ENCODE measurements at regions not wholly inside any gene's neighbourhood (a gene's known extent, or its start where the extent isn't known, plus 50 kb on each side); places are given as distances from the start of the nearest gene placed in this dataset.

DNA sequence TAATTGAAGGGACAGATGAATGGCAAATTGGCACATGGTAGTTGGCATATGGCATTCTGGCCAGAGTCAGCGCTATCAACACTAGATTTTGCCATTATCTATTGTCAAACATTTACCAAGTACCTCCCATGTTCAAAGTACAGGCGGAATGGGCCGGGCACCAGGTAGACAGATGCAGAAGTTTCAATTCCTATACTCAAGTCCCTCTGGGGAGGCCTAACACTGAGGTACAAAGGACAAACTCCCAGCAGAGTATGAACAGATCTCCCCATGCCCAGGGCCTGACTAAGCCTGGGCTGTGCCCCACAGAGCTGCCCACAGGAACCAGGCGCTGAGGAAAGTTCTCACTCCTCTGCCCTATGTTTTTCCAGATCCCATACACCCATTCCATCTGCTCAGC is 257.5 kb upstream of the KLHL29 start:
- ChIA-PET CTCF (no interaction called here), POLR2A (ENCODE audit: unreplicated experiment) (no interaction called here)
- Histone ChIP-seq H3K79me1 (ENCODE audit: low read depth in 1 of 2, low read length in 2 of 2) (no peaks in the 10 kb centered on the region), H4K8ac (ENCODE audit: low read depth in 2 of 2, low read length in 2 of 2) (no peak overlapping the region), H3K23ac (ENCODE audit: low read depth, low read length) (no peak overlapping the region), H3K36me3 (ENCODE audit: control insufficient read depth, insufficient read depth, low read length) (no peaks in the 10 kb centered on the region), H2BK20ac (ENCODE audit: low read depth, low read length) (no peak overlapping the region), H2BK5ac (ENCODE audit: low read depth, low read length, poor library complexity, severe bottlenecking) (no peak overlapping the region), H3K27ac (ENCODE audit: insufficient read depth, low read length) (no peak overlapping the region), H3K4me2 (ENCODE audit: low read depth, low read length) (no peak overlapping the region), H3K18ac (ENCODE audit: low read depth, low read length) (no peak overlapping the region), H3K9me3 (ENCODE audit: control insufficient read depth, insufficient read depth, low read length) (peaks cover 14% of the 10 kb centered on the region; the same call in 1 of the 2 replicates), H3K9ac (ENCODE audit: low read depth, low read length) (no peak overlapping the region), H3K4me1 (ENCODE audit: control insufficient read depth, insufficient read depth, low read length) (no peaks in the 10 kb centered on the region), H2BK15ac (ENCODE audit: low read depth, low read length) (no peak overlapping the region), H4K5ac (ENCODE audit: low read depth, low read length) (no peak overlapping the region), H2AFZ (replicated peaks; ENCODE audit: low read length, poor library complexity) (no peak overlapping the region), H3K14ac (replicated peaks; ENCODE audit: low read depth, low read length) (no peak overlapping the region), H3K56ac (ENCODE audit: extremely low read depth, insufficient read depth, low read length) (no peak overlapping the region), H3K27me3 (ENCODE audit: control insufficient read depth, insufficient read depth, low read length) (no peaks in the 10 kb centered on the region), H3K9me1 (ENCODE audit: insufficient read depth, low read length) (no peaks in the 10 kb centered on the region), H2BK120ac (ENCODE audit: low read depth, low read length) (no peak overlapping the region), H4K20me1 (ENCODE audit: insufficient read depth, low read length) (no peaks in the 10 kb centered on the region), H2AK9ac (replicated peaks; ENCODE audit: low read depth, low read length, poor library complexity) (no peak overlapping the region), H3K4me3 (ENCODE audit: insufficient read depth, low read depth, low read length) (no peak overlapping the region), H4K91ac (ENCODE audit: insufficient read depth, low read depth, low read length) (no peak overlapping the region), H3K4ac (ENCODE audit: low read depth, low read length) (no peak overlapping the region), H2AK5ac (ENCODE audit: low read depth, low read length) (no peak overlapping the region)
- no peak for ATAC-seq (ENCODE audit: low read depth)
- no peak for TF ChIP-seq RFX5 (IDR thresholded peaks at IDR 0.05; ENCODE audit: low read depth, low read length)
- TF ChIP-seq MAZ (IDR thresholded peaks at IDR 0.05; ENCODE audit: borderline replicate concordance, low read depth, low read length) = no peak
- no peak for TF ChIP-seq BHLHE40 (IDR thresholded peaks at IDR 0.05; ENCODE audit: low read depth, low read length)
- no peak for TF ChIP-seq CHD1 (IDR thresholded peaks at IDR 0.05; ENCODE audit: low read depth, low read length)
- TF ChIP-seq RCOR1 (IDR thresholded peaks at IDR 0.05; ENCODE audit: insufficient replicate concordance, low read length) = no peak
- no peak for TF ChIP-seq MAFK (IDR thresholded peaks at IDR 0.05; ENCODE audit: low read depth, low read length)
- TF ChIP-seq RAD21 (IDR thresholded peaks at IDR 0.05; ENCODE audit: low read length) = no peak
- WGBS, 2 experiments (ENCODE audit: extremely low coverage in 2 of 2, insufficient read length in 1 of 2) = 33% methylated on average over 2 of the region's 4 CpGs; no CpG with 5 or more reads in 1 of the 2 experiments
- no TSS peak for BruUV-seq (replicated peaks)
- intact Hi-C loops (cut with micrococcal nuclease) (no loop called here), dilution Hi-C loops (cut with HindIII; ENCODE audit: low sequenced_read_pairs, unreplicated experiment) (no loop called here), in situ Hi-C loops (cut with MboI; ENCODE audit: low sequenced_read_pairs) (no loop called here)
- no peak for DNase-seq

All from IMR-90 (cell line).